ENCODE measurements at regions not wholly inside any gene's neighbourhood (a gene's known extent, or its start where the extent isn't known, plus 50 kb on each side); places are given as distances from the start of the nearest gene placed in this dataset.

- H3K27me3 Mint-ChIP-seq (ENCODE audit: low read depth): no peaks in the 10 kb centered on the region
- no peak for DNase-seq (ENCODE audit: low read depth, low spot score)
- no peak overlapping the region for H3K27ac Mint-ChIP-seq (ENCODE audit: unreplicated experiment)
- no peak for TF ChIP-seq CTCF (conservative IDR thresholded peaks at IDR 0.05)
- H3K36me3 Mint-ChIP-seq (ENCODE audit: low read depth): no peaks in the 10 kb centered on the region
- H3K9me3 Mint-ChIP-seq: peaks cover 3% of the 10 kb centered on the region
- H3K4me3 Mint-ChIP-seq: no peak overlapping the region
- H3K4me1 Mint-ChIP-seq: peaks cover 5% of the 10 kb centered on the region
These were observed 194.2 kb upstream of the CNTN3 start for GRCh38 chr3:74808506-74809275.

- TF ChIP-seq CTCF (conservative IDR thresholded peaks at IDR 0.05): no peak
- no peak overlapping the region for H3K4me3 Mint-ChIP-seq
- H3K9me3 Mint-ChIP-seq: peaks cover 2% of the 10 kb centered on the region
These were observed 187.5 kb upstream of the CNTN3 start for GRCh38 chr3:74801924-74802323.

DNA sequence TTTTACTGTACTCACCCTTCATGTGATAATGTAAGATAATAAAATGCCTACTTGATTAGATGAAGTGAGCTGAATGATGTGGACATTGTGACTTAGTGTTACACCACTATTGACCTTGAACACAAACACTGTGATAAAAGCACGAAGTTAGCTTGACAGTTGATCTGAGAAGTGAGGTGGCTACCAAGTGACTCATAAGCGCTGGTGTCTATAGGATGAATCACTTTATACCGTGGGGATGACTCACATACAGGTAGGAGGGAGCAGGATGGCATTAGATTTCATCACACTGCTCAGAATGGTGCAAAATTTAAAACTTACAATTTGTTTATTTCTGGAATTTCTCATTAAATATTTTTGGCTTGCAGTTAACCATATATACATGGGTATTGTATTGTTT is 174.7 kb upstream of the CNTN3 start:
- H3K4me3 Mint-ChIP-seq: no peak overlapping the region
- no peaks in the 10 kb centered on the region for H3K9me3 Mint-ChIP-seq
- no peaks in the 10 kb centered on the region for H3K36me3 Mint-ChIP-seq (ENCODE audit: low read depth)
- no peak overlapping the region for H3K27ac Mint-ChIP-seq (ENCODE audit: unreplicated experiment)
- peaks cover 9% of the 10 kb centered on the region for H3K4me1 Mint-ChIP-seq
- H3K27me3 Mint-ChIP-seq (ENCODE audit: low read depth): no peaks in the 10 kb centered on the region
- DNase-seq (ENCODE audit: low read depth, low spot score): no peak
- no peak for TF ChIP-seq CTCF (conservative IDR thresholded peaks at IDR 0.05)

More at GRCh38 chr3:74801924-74802323, 187.5 kb upstream of the CNTN3 start:
- no peak overlapping the region for H3K27ac Mint-ChIP-seq (ENCODE audit: unreplicated experiment)
- no peaks in the 10 kb centered on the region for H3K27me3 Mint-ChIP-seq (ENCODE audit: low read depth)
- peaks cover 4% of the 10 kb centered on the region for H3K36me3 Mint-ChIP-seq (ENCODE audit: low read depth)
- H3K4me1 Mint-ChIP-seq: no peaks in the 10 kb centered on the region
- no peak for DNase-seq (ENCODE audit: low read depth, low spot score)

DNA sequence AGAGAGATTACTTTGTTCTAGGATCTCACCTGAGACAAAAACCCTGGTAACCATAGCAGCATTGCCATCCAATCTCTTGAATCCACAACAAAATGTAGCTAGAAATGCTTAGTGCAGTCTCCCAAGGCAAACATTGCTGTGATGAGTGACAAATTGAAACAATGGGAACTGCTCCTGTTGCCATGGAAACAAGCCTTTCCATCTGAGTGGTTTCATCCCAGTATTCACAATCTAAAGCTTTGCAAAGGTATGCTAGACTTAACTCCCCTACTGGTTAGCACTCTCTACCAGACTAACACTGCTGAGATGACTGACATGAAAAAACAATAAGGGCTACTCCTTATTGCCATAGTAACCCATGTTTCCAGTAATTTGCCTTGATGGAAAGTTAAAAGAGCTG is 172.6 kb upstream of the CNTN3 start:
- Mint-ChIP-seq H3K4me1 (peaks cover 9% of the 10 kb centered on the region), H3K9me3 (no peaks in the 10 kb centered on the region), H3K27me3 (ENCODE audit: low read depth) (no peaks in the 10 kb centered on the region), H3K36me3 (ENCODE audit: low read depth) (no peaks in the 10 kb centered on the region), H3K27ac (ENCODE audit: unreplicated experiment) (no peak overlapping the region), H3K4me3 (no peak overlapping the region)
- no peak for DNase-seq (ENCODE audit: low read depth, low spot score)
- TF ChIP-seq CTCF (conservative IDR thresholded peaks at IDR 0.05): no peak

- no peaks in the 10 kb centered on the region for H3K36me3 Mint-ChIP-seq (ENCODE audit: low read depth)
- no peak overlapping the region for H3K27ac Mint-ChIP-seq (ENCODE audit: unreplicated experiment)
- no peak for TF ChIP-seq CTCF (conservative IDR thresholded peaks at IDR 0.05)
- H3K27me3 Mint-ChIP-seq (ENCODE audit: low read depth): no peaks in the 10 kb centered on the region
- DNase-seq (ENCODE audit: low read depth, low spot score): no peak
- H3K9me3 Mint-ChIP-seq: no peaks in the 10 kb centered on the region
- no peaks in the 10 kb centered on the region for H3K4me1 Mint-ChIP-seq
- H3K4me3 Mint-ChIP-seq: no peak overlapping the region
These were observed 156.9 kb upstream of the CNTN3 start for GRCh38 chr3:74771401-74771800.
